GM12878 (cell line): ENCODE measurements at regions not wholly inside any gene's neighbourhood (a gene's known extent, or its start where the extent isn't known, plus 50 kb on each side); places are given as distances from the start of the nearest gene placed in this dataset.

Experiments used
- ATAC-seq: fragments of 200-7000 bp; cut with Tn5 transposase; 3 replicates; pipeline ENCODE4 v1.9.1; 2020; ENCODE audit warnings: mild to moderate bottlenecking, moderate library complexity
- BruUV-seq: library from RNA; stranded (reverse); fragments of 400-500 nt; replicated peaks from 2 replicates; lab custom pipeline; 2021; lab: Mats Ljungman, UMichigan
- CTCF ChIA-PET: fragments of 300-600 bp; sonication (Branson Sonifier 250); formaldehyde crosslinking; extraction: SDS; loops from one replicate; lab custom pipeline; 2021; ENCODE audit warnings: inconsistent platforms; lab: Yijun Ruan, JAX
- POLR2A ChIA-PET: fragments of 350-600 bp; formaldehyde crosslinking; extraction: SDS; loops from one replicate; lab custom pipeline; 2021; ENCODE audit warnings: inconsistent platforms; lab: Charles Lee
- RAD21 ChIA-PET: fragments of 300-600 bp; sonication (Branson Sonifier 250); formaldehyde crosslinking; loops from one replicate; lab custom pipeline; 2023; ENCODE audit warnings: antibody characterized with exemption; ENCODE audit not compliant: unreplicated experiment; lab: Charles Lee
- SMC1A ChIA-PET: fragments of 300-600 bp; sonication (Branson Sonifier 250); formaldehyde crosslinking; loops from one replicate; lab custom pipeline; 2023; ENCODE audit not compliant: unreplicated experiment, uncharacterized antibody; lab: Charles Lee
- DNase-seq: peaks from one replicate; pipeline ENCODE4 v3.0.0-alpha.2; 2011; ENCODE audit warnings: low read depth, low spot score
- FAIRE-seq: peaks from 3 replicates; lab custom pipeline; 2011; peaks lifted over from hg19 to GRCh38; lab: Jason Lieb, UNC
- H2AFZ ChIP-seq: 2 replicates; pipeline ENCODE4 v1.6.0; 2011; ENCODE audit warnings: low read depth, low read length, control low read depth; ENCODE audit not compliant: control insufficient read depth
- H3K27ac ChIP-seq: 2 replicates; pipeline ENCODE4 v1.5.1; 2011; ENCODE audit warnings: control low read depth; ENCODE audit not compliant: control insufficient read depth, insufficient read depth
- H3K27me3 ChIP-seq, 2 experiments: replicated peaks in 1 of 2; 2 replicates each; pipeline versions ENCODE4 v1.6.0 to v1.6.1; 2011; ENCODE audit warnings: low read length in 1 of 2; ENCODE audit not compliant: control insufficient read depth in 2 of 2, insufficient read depth in 2 of 2
- H3K36me3 ChIP-seq, 2 experiments: 2 replicates each; pipeline ENCODE4 v1.5.1; 2011; ENCODE audit warnings: low read length in 1 of 2; ENCODE audit not compliant: control insufficient read depth in 2 of 2, insufficient read depth in 2 of 2
- H3K4me1 ChIP-seq: 2 replicates; pipeline ENCODE4 v1.6.1; 2011; ENCODE audit warnings: mild to moderate bottlenecking, low read length, moderate library complexity, mixed read lengths; ENCODE audit not compliant: control insufficient read depth, insufficient read depth
- H3K4me2 ChIP-seq: 2 replicates; pipeline ENCODE4 v1.6.0; 2011; ENCODE audit warnings: control low read depth; ENCODE audit not compliant: control insufficient read depth, insufficient read depth
- H3K4me3 ChIP-seq: fragments of 200-600 bp; sonication (generic); 2 replicates; pipeline ENCODE4 v1.5.1; 2016
- H3K79me2 ChIP-seq: 2 replicates; pipeline ENCODE4 v1.6.0; 2011; ENCODE audit warnings: low read length; ENCODE audit not compliant: control insufficient read depth, insufficient read depth
- H3K9ac ChIP-seq: 2 replicates; pipeline ENCODE4 v1.8.0; 2011; ENCODE audit warnings: low read length, control low read depth, mixed read lengths; ENCODE audit not compliant: control insufficient read depth, insufficient read depth
- H3K9me3 ChIP-seq: replicated peaks from 3 replicates; pipeline ENCODE4 v1.5.1; 2011; ENCODE audit warnings: mild to moderate bottlenecking, low read length; ENCODE audit not compliant: control insufficient read depth, insufficient read depth
- H4K20me1 ChIP-seq: 2 replicates; pipeline ENCODE4 v1.6.0; 2011; ENCODE audit not compliant: control insufficient read depth, insufficient read depth
- BHLHE40 ChIP-seq, 2 experiments: fragments of 450-650 bp in 1 of 2; IDR thresholded peaks; 2 replicates each; pipeline ENCODE4 v1.6.1; 2011 to 2017; ENCODE audit warnings: low read depth in 2 of 2, borderline replicate concordance in 1 of 2, improper control_type of control experiment in 1 of 2, low read length in 1 of 2, mild to moderate bottlenecking in 1 of 2
- EED ChIP-seq: sonication (generic); IDR thresholded peaks from 2 replicates; pipeline ENCODE4 v1.6.1; 2016; ENCODE audit warnings: antibody characterized with exemption, low read depth
- FOS ChIP-seq: IDR thresholded peaks from 3 replicates; pipeline ENCODE4 v1.6.1; 2011; ENCODE audit warnings: borderline replicate concordance; ENCODE audit not compliant: insufficient read length; ENCODE audit errors: extremely low read depth
- FOXK2 ChIP-seq: fragments of 450-650 bp; IDR thresholded peaks from 2 replicates; pipeline ENCODE4 v1.6.1; 2017; ENCODE audit warnings: mild to moderate bottlenecking, moderate library complexity
- MEF2B ChIP-seq: fragments of 450-650 bp; IDR thresholded peaks from 2 replicates; pipeline ENCODE4 v1.6.1; 2018; ENCODE audit warnings: mild to moderate bottlenecking, moderate library complexity; ENCODE audit not compliant: partially characterized antibody, poor library complexity, severe bottlenecking
- MTA3 ChIP-seq: IDR thresholded peaks from 2 replicates; pipeline ENCODE4 v1.6.1; 2012; ENCODE audit warnings: low read length, inconsistent platforms, borderline replicate concordance
- MYC ChIP-seq: IDR thresholded peaks from 2 replicates; pipeline ENCODE4 v1.6.1; 2011; ENCODE audit warnings: mild to moderate bottlenecking, low read length, moderate library complexity, inconsistent platforms; ENCODE audit not compliant: insufficient read depth, insufficient replicate concordance, insufficient read length, severe bottlenecking
- NFXL1 ChIP-seq: fragments of 450-650 bp; IDR thresholded peaks from 2 replicates; pipeline ENCODE4 v1.6.1; 2017; ENCODE audit warnings: antibody characterized with exemption, mild to moderate bottlenecking, borderline replicate concordance
- NFYA ChIP-seq: IDR thresholded peaks from 2 replicates; pipeline ENCODE4 v1.6.1; 2011; ENCODE audit warnings: low read depth, mild to moderate bottlenecking, low read length, improper control_type of control experiment, borderline replicate concordance
- NRF1 ChIP-seq: conservative IDR thresholded peaks from 2 replicates; pipeline ENCODE4 v1.6.1; 2011; ENCODE audit warnings: mild to moderate bottlenecking, low read depth, low read length, improper control_type of control experiment
- RB1 ChIP-seq: fragments of 450-650 bp; formaldehyde crosslinking; IDR thresholded peaks from 2 replicates; pipeline ENCODE4 v1.6.1; 2017; ENCODE audit warnings: mild to moderate bottlenecking, borderline replicate concordance
- RCOR1 ChIP-seq: conservative IDR thresholded peaks from 2 replicates; pipeline ENCODE4 v1.6.1; 2012; ENCODE audit warnings: low read depth, low read length, improper control_type of control experiment
- SIX5 ChIP-seq: IDR thresholded peaks from 2 replicates; pipeline ENCODE4 v1.6.1; 2011; ENCODE audit warnings: mild to moderate bottlenecking, low read depth, low read length, moderate library complexity; ENCODE audit not compliant: severe bottlenecking
- SMARCA5 ChIP-seq: fragments of 450-650 bp; IDR thresholded peaks from 2 replicates; pipeline ENCODE4 v1.6.1; 2017; ENCODE audit warnings: mild to moderate bottlenecking
- SP1 ChIP-seq: IDR thresholded peaks from one replicate; pipeline ENCODE4 v1.6.1; 2011; ENCODE audit warnings: low read depth, low read length
- SREBF1 ChIP-seq: IDR thresholded peaks from 2 replicates; pipeline ENCODE4 v1.6.1; 2012; ENCODE audit warnings: mild to moderate bottlenecking, low read length
- WGBS: methylation state at CpG from one replicate; pipeline ENCODE4 v1.1.6; 2016; ENCODE audit warnings: low lambda C conversion rate; ENCODE audit not compliant: insufficient replicate concordance, insufficient coverage; ENCODE audit errors: missing lambda C conversion rate; 5-methylcytosine and 5-hydroxymethylcytosine counted together
- in situ Hi-C: fragments of 300-500 bp; cut with MboI; formaldehyde crosslinking; loops from 9 replicates; pipeline ENCODE4 v1.14.3; 2018; ENCODE audit warnings: mixed read lengths
- intact Hi-C: fragments of 100-400 bp; cut with micrococcal nuclease; formaldehyde crosslinking; loops from one replicate; pipeline ENCODE4 v1.14.2; 2022; ENCODE audit not compliant: unreplicated experiment
- TF ChIP-seq, protein P1 (sequence below): fragments of 450-650 bp; IDR thresholded peaks from 2 replicates; pipeline ENCODE4 v1.6.1; 2016; ENCODE audit warnings: mild to moderate bottlenecking, moderate library complexity, borderline replicate concordance
- TF ChIP-seq, protein P2 (sequence below): fragments of 450-650 bp; conservative IDR thresholded peaks from 2 replicates; pipeline ENCODE4 v1.6.1; 2017; ENCODE audit warnings: mild to moderate bottlenecking, moderate library complexity

DNA sequence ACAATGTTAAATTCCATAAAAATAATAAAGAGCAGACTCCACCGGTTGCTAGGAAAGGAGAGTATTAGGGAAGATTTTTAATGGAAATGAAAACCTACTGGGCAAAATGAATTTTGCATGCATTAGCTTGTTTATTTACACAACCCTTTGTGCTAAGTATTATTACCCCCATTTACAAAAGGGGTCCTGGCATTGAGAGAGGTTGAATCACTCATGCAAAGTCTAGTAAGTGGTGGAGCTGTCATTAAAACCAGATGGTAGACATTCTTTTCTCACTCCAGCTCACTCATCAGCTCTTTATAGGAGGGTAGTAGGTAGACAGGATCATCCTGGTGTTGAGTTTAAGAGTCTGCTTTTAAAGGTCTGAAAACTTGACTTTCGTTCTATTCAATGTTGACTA, 395.1 kb downstream of the PLK2 start (continued):
- TF ChIP-seq, protein P1, sequence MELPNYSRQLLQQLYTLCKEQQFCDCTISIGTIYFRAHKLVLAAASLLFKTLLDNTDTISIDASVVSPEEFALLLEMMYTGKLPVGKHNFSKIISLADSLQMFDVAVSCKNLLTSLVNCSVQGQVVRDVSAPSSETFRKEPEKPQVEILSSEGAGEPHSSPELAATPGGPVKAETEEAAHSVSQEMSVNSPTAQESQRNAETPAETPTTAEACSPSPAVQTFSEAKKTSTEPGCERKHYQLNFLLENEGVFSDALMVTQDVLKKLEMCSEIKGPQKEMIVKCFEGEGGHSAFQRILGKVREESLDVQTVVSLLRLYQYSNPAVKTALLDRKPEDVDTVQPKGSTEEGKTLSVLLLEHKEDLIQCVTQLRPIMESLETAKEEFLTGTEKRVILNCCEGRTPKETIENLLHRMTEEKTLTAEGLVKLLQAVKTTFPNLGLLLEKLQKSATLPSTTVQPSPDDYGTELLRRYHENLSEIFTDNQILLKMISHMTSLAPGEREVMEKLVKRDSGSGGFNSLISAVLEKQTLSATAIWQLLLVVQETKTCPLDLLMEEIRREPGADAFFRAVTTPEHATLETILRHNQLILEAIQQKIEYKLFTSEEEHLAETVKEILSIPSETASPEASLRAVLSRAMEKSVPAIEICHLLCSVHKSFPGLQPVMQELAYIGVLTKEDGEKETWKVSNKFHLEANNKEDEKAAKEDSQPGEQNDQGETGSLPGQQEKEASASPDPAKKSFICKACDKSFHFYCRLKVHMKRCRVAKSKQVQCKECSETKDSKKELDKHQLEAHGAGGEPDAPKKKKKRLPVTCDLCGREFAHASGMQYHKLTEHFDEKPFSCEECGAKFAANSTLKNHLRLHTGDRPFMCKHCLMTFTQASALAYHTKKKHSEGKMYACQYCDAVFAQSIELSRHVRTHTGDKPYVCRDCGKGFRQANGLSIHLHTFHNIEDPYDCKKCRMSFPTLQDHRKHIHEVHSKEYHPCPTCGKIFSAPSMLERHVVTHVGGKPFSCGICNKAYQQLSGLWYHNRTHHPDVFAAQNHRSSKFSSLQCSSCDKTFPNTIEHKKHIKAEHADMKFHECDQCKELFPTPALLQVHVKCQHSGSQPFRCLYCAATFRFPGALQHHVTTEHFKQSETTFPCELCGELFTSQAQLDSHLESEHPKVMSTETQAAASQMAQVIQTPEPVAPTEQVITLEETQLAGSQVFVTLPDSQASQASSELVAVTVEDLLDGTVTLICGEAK = no peak
- no peak for TF ChIP-seq SREBF1
- TF ChIP-seq MYC = no peak
- no peak for TF ChIP-seq RB1

DNA sequence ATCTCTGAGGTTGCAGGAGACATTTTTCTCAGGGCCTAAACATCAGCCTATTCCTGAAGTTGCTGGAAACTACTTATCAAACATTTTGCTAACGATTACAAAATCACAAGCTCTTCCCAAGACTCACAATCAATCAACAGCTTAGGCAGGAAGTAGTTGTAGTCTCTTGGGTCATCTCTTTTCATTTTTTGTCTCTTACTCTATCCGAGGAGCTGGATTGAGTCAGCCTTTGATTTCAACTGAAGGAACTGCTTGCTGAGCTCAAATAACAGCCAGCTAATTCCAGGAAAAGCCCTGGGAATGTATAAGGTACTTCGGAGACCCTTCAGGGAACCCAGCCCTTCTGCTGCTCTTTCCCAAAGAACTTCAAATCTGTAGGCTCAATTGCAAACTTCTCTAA, 398.9 kb downstream of the PLK2 start:
- H2AFZ ChIP-seq = no peak overlapping the region
- in situ Hi-C loops = no loop called here
- no TSS peak for BruUV-seq
- TF ChIP-seq, protein P2, sequence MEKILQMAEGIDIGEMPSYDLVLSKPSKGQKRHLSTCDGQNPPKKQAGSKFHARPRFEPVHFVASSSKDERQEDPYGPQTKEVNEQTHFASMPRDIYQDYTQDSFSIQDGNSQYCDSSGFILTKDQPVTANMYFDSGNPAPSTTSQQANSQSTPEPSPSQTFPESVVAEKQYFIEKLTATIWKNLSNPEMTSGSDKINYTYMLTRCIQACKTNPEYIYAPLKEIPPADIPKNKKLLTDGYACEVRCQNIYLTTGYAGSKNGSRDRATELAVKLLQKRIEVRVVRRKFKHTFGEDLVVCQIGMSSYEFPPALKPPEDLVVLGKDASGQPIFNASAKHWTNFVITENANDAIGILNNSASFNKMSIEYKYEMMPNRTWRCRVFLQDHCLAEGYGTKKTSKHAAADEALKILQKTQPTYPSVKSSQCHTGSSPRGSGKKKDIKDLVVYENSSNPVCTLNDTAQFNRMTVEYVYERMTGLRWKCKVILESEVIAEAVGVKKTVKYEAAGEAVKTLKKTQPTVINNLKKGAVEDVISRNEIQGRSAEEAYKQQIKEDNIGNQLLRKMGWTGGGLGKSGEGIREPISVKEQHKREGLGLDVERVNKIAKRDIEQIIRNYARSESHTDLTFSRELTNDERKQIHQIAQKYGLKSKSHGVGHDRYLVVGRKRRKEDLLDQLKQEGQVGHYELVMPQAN = no peak
- TF ChIP-seq FOS (no peak), FOXK2 (no peak), NFYA (no peak), RCOR1 (no peak), BHLHE40 (IDR thresholded peaks at IDR 0.05; ENCODE audit: borderline replicate concordance in 1 of 2, low read depth in 2 of 2, low read length in 1 of 2) (no peak), EED (no peak), MTA3 (no peak), NRF1 (no peak), SP1 (no peak), SIX5 (no peak), NFXL1 (no peak), SMARCA5 (no peak), MEF2B (no peak)

More for the DNA sequence above, 398.9 kb downstream of the PLK2 start:
- DNase-seq (no peak), FAIRE-seq (no peak), ATAC-seq (no peak)
- Histone ChIP-seq H3K27me3 (no peaks in the 10 kb centered on the region), H3K4me3 (no peak overlapping the region), H3K4me1 (no peaks in the 10 kb centered on the region), H3K36me3 (no peaks in the 10 kb centered on the region), H3K79me2 (no peaks in the 10 kb centered on the region), H3K27ac (no peak overlapping the region), H3K4me2 (no peak overlapping the region), H3K9me3 (no peaks in the 10 kb centered on the region), H3K9ac (no peak overlapping the region), H4K20me1 (no peaks in the 10 kb centered on the region)
- 16% methylated on average over 3 of the region's 3 CpGs for WGBS
- CTCF ChIA-PET = interaction anchor here (0.6 kb wide), 1 partner anchor 421 kb away, joined by 3 read pairs; no protein-coding TSS in a partner anchor
- SMC1A ChIA-PET = no interaction called here
- POLR2A ChIA-PET = no interaction called here
- intact Hi-C loops = no loop called here
- RAD21 ChIA-PET = no interaction called here
